ENCODE measurements at regions not wholly inside any gene's neighbourhood (a gene's known extent, or its start where the extent isn't known, plus 50 kb on each side); places are given as distances from the start of the nearest gene placed in this dataset.

DNA sequence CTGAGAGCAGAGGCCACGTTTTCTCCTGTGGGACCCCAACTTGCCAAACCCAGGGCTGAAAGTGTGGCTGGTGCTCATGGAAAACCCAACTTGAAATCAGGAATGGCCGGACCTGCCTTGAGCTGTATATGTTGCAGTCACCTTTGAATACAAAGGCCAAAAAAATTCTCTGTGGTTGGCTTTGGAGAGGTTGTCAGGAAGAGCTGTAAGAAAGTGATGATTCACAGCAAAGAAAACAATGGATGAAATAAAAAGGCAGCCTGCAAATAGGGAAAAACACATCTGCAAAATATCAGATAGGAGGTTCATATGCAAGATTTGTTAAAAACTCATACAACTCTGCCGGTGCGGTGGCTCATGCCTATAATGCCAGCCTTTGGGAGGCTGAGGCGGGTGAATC, 715.8 kb downstream of the UQCRFS1 start:
- TF ChIP-seq POLR2A (IDR thresholded peaks at IDR 0.05) (no peak), EP300 (IDR thresholded peaks at IDR 0.05) (no peak), POLR2AphosphoS5 (IDR thresholded peaks at IDR 0.05) (no peak)
- TF ChIP-seq, protein P1, sequence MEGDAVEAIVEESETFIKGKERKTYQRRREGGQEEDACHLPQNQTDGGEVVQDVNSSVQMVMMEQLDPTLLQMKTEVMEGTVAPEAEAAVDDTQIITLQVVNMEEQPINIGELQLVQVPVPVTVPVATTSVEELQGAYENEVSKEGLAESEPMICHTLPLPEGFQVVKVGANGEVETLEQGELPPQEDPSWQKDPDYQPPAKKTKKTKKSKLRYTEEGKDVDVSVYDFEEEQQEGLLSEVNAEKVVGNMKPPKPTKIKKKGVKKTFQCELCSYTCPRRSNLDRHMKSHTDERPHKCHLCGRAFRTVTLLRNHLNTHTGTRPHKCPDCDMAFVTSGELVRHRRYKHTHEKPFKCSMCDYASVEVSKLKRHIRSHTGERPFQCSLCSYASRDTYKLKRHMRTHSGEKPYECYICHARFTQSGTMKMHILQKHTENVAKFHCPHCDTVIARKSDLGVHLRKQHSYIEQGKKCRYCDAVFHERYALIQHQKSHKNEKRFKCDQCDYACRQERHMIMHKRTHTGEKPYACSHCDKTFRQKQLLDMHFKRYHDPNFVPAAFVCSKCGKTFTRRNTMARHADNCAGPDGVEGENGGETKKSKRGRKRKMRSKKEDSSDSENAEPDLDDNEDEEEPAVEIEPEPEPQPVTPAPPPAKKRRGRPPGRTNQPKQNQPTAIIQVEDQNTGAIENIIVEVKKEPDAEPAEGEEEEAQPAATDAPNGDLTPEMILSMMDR (IDR thresholded peaks at IDR 0.05), result no peak

All from sigmoid colon (tissue), 4 donors.